ENCODE measurements at regions not wholly inside any gene's neighbourhood (a gene's known extent, or its start where the extent isn't known, plus 50 kb on each side); places are given as distances from the start of the nearest gene placed in this dataset.

- Histone ChIP-seq H3K4me2 (ENCODE audit: low read length) (no peak overlapping the region), H3K9ac (ENCODE audit: low read length) (no peak overlapping the region), H2AFZ (ENCODE audit: low read depth, low read length) (no peak overlapping the region), H3K36me3 (ENCODE audit: insufficient read depth, low read length) (no peaks in the 10 kb centered on the region), H3K79me2 (ENCODE audit: insufficient read depth, low read length) (no peaks in the 10 kb centered on the region), H3K4me1 (ENCODE audit: insufficient read depth, low read length) (no peaks in the 10 kb centered on the region), H3K9me3 (ENCODE audit: insufficient read depth, low read depth, low read length) (no peaks in the 10 kb centered on the region), H4K20me1 (ENCODE audit: insufficient read depth, low read length) (no peaks in the 10 kb centered on the region), H3K27me3 (ENCODE audit: insufficient read depth, low read length) (no peaks in the 10 kb centered on the region), H3K27ac (ENCODE audit: low read depth, low read length) (no peak overlapping the region), H3K4me3 (ENCODE audit: insufficient read depth, low read depth, low read length) (no peak overlapping the region)
- DNase-seq (ENCODE audit: low read depth) (no peak), FAIRE-seq (no peak)
- no peak overlapping the region for H3K27ac Mint-ChIP-seq (ENCODE audit: unreplicated experiment)
- no peaks in the 10 kb centered on the region for H3K36me3 Mint-ChIP-seq (ENCODE audit: low read depth, unreplicated experiment)
- no peaks in the 10 kb centered on the region for H3K4me1 Mint-ChIP-seq (ENCODE audit: low read depth, unreplicated experiment)
- TF ChIP-seq CTCF (IDR thresholded peaks at IDR 0.05; ENCODE audit: insufficient read depth, low read depth, low read length) (no peak), EZH2 (IDR thresholded peaks at IDR 0.05; ENCODE audit: insufficient read depth, low read length) (no peak)
- H3K27me3 Mint-ChIP-seq (ENCODE audit: low read depth, unreplicated experiment): no peaks in the 10 kb centered on the region
- no peak overlapping the region for H3K4me3 Mint-ChIP-seq (ENCODE audit: unreplicated experiment)
- H3K9me3 Mint-ChIP-seq (ENCODE audit: unreplicated experiment): peaks cover 1% of the 10 kb centered on the region
Measured at GRCh38 chr4:179182741-179183140, 1740.5 kb upstream of the AGA start.

DNA sequence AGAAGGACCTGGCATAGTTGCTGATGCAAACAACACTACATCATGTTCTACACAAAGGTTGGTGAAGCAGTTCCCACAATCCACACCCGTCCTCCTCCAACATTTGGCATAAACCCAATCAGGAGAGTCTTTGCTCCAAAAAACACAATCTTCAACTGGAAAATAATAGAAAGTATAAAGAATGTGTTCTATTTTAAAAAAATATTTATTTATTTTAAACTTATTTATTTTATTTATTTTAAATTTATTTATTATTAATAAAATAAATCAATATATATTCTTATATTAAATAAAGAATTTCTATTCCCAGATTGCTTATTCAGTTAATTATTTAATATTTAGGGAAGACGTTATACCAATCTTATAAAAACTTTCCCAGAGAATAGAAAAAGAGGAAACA is 1753.7 kb upstream of the AGA start:
- Histone ChIP-seq H3K27me3 (ENCODE audit: insufficient read depth, low read length) (no peaks in the 10 kb centered on the region), H3K4me2 (ENCODE audit: low read length) (no peak overlapping the region), H3K9ac (ENCODE audit: low read length) (no peak overlapping the region), H2AFZ (ENCODE audit: low read depth, low read length) (no peak overlapping the region), H3K9me3 (ENCODE audit: insufficient read depth, low read depth, low read length) (no peaks in the 10 kb centered on the region), H4K20me1 (ENCODE audit: insufficient read depth, low read length) (no peaks in the 10 kb centered on the region), H3K36me3 (ENCODE audit: insufficient read depth, low read length) (no peaks in the 10 kb centered on the region), H3K4me1 (ENCODE audit: insufficient read depth, low read length) (no peaks in the 10 kb centered on the region), H3K4me3 (ENCODE audit: insufficient read depth, low read depth, low read length) (no peak overlapping the region), H3K79me2 (ENCODE audit: insufficient read depth, low read length) (no peaks in the 10 kb centered on the region), H3K27ac (ENCODE audit: low read depth, low read length) (no peak overlapping the region)
- Mint-ChIP-seq H3K36me3 (ENCODE audit: low read depth, unreplicated experiment) (no peaks in the 10 kb centered on the region), H3K27ac (ENCODE audit: unreplicated experiment) (peak overlapping the region; percentile 53), H3K27me3 (ENCODE audit: low read depth, unreplicated experiment) (no peaks in the 10 kb centered on the region), H3K4me3 (ENCODE audit: unreplicated experiment) (peak overlapping the region; percentile 89), H3K4me1 (ENCODE audit: low read depth, unreplicated experiment) (peaks cover 2% of the 10 kb centered on the region), H3K9me3 (ENCODE audit: unreplicated experiment) (no peaks in the 10 kb centered on the region)
- FAIRE-seq (no peak), DNase-seq (ENCODE audit: low read depth) (no peak)
- TF ChIP-seq CTCF (IDR thresholded peaks at IDR 0.05; ENCODE audit: insufficient read depth, low read depth, low read length) (no peak), EZH2 (IDR thresholded peaks at IDR 0.05; ENCODE audit: insufficient read depth, low read length) (no peak)

DNA sequence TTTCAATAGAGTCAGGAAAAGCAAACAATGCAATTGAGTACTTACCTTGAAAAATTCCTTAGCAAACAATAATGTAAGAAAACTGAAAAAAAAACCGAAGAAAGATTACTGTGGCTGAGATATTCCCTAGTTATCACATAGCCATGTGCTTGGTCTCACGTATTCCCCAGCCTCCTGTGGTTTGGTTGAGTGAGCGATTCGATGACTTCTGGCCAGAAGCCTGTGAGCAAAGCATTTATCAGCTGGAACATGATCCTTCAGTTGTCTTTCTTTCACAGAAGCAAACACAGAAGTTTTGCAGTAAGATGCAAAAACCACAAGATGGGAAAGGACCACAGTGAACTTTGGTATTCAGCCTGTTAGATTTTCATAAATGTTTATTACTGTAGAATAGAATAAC is 1754.3 kb upstream of the AGA start:
- Histone ChIP-seq H3K4me1 (ENCODE audit: insufficient read depth, low read length) (no peaks in the 10 kb centered on the region), H3K27me3 (ENCODE audit: insufficient read depth, low read length) (no peaks in the 10 kb centered on the region), H3K79me2 (ENCODE audit: insufficient read depth, low read length) (no peaks in the 10 kb centered on the region), H3K36me3 (ENCODE audit: insufficient read depth, low read length) (no peaks in the 10 kb centered on the region), H3K4me2 (ENCODE audit: low read length) (no peak overlapping the region), H3K27ac (ENCODE audit: low read depth, low read length) (no peak overlapping the region), H3K4me3 (ENCODE audit: insufficient read depth, low read depth, low read length) (no peak overlapping the region), H4K20me1 (ENCODE audit: insufficient read depth, low read length) (no peaks in the 10 kb centered on the region), H2AFZ (ENCODE audit: low read depth, low read length) (no peak overlapping the region), H3K9me3 (ENCODE audit: insufficient read depth, low read depth, low read length) (no peaks in the 10 kb centered on the region), H3K9ac (ENCODE audit: low read length) (no peak overlapping the region)
- peaks cover 2% of the 10 kb centered on the region for H3K4me1 Mint-ChIP-seq (ENCODE audit: low read depth, unreplicated experiment)
- no peak for FAIRE-seq
- H3K4me3 Mint-ChIP-seq (ENCODE audit: unreplicated experiment): peak overlapping the region; percentile 42
- H3K27me3 Mint-ChIP-seq (ENCODE audit: low read depth, unreplicated experiment): no peaks in the 10 kb centered on the region
- H3K27ac Mint-ChIP-seq (ENCODE audit: unreplicated experiment): no peak overlapping the region
- DNase-seq (ENCODE audit: low read depth): peak; percentile 76
- TF ChIP-seq CTCF (IDR thresholded peaks at IDR 0.05; ENCODE audit: insufficient read depth, low read depth, low read length): no peak
- no peak for TF ChIP-seq EZH2 (IDR thresholded peaks at IDR 0.05; ENCODE audit: insufficient read depth, low read length)
- H3K36me3 Mint-ChIP-seq (ENCODE audit: low read depth, unreplicated experiment): no peaks in the 10 kb centered on the region
- no peaks in the 10 kb centered on the region for H3K9me3 Mint-ChIP-seq (ENCODE audit: unreplicated experiment)
